Activated CD4-positive, alpha-beta T cell treated with anti-CD3 and anti-CD28 coated beads, Interleukin-2, amount 10 ng/mL, durations not matched to agents 7 days and 5 days (primary cell): ENCODE measurements at regions not wholly inside any gene's neighbourhood (a gene's known extent, or its start where the extent isn't known, plus 50 kb on each side); places are given as distances from the start of the nearest gene placed in this dataset.

Source experiments
- CTCF ChIA-PET: fragments of 350-600 bp; sonication (Branson Sonifier 250); formaldehyde crosslinking; loops from one replicate; lab custom pipeline; 2021; ENCODE audit warnings: antibody characterized with exemption; lab: Charles Lee
- POLR2A ChIA-PET: fragments of 350-600 bp; sonication (Branson Sonifier 250); formaldehyde crosslinking; loops from one replicate; lab custom pipeline; 2021; ENCODE audit warnings: antibody characterized with exemption; lab: Charles Lee
- DNase-seq: peaks from one replicate; pipeline ENCODE4 v3.0.0-alpha.2; 2020
- H3K27ac Mint-ChIP-seq: one replicate; pipeline ENCODE4 v1.8.0; 2021; ENCODE audit warnings: mild to moderate bottlenecking, moderate library complexity, mixed read lengths
- H3K27me3 Mint-ChIP-seq: one replicate; pipeline ENCODE4 v1.8.0; 2021; ENCODE audit warnings: mixed read lengths
- H3K36me3 Mint-ChIP-seq: one replicate; pipeline ENCODE4 v1.8.0; 2021; ENCODE audit warnings: low read depth, mixed read lengths
- H3K4me1 Mint-ChIP-seq: one replicate; pipeline ENCODE4 v1.8.0; 2021; ENCODE audit warnings: mixed read lengths
- H3K4me3 Mint-ChIP-seq: one replicate; pipeline ENCODE4 v1.8.0; 2021; ENCODE audit warnings: mild to moderate bottlenecking, moderate library complexity, mixed read lengths
- H3K9me3 Mint-ChIP-seq: one replicate; pipeline ENCODE4 v1.8.0; 2021; ENCODE audit warnings: mixed read lengths

DNA sequence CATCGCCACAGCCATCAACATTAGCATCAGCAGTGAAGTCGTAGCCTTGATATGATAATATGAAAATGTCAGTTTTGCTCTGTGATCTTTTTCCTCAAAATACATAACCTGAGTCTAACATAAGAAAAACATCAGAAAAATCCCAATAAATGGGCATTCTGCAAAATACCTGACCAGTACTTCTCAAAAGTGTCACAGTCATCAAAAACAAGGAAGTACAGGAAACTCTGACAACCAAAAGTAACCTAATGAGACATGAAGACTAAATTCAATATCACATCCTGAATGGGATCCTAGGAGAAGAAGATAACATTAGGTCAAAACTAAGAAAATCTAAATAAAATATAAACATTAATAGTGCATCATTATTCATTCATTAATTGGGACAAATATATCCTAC, 1731.0 kb downstream of the SUCLG1 start:
- Mint-ChIP-seq H3K27me3 (no peaks in the 10 kb centered on the region), H3K4me1 (no peaks in the 10 kb centered on the region), H3K9me3 (no peaks in the 10 kb centered on the region)

DNA sequence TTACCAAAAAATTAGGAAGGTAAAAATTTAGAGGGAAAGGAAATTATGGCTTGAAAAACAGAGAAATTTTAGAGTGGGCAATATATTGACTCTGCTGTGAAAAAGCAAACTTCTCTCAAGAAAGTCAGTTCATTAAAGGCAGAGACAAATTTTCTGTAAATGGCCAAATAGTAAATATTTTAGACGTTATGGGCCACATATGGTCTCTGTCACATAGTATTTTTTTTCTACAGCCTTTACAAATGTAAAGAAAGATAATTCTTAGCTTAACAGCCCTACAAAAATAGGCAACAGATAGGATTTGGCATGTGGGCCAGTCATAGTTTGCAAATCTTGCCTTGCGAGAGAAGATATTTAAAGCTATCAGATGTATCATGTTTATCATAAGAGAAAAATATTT, 1750.4 kb downstream of the SUCLG1 start:
- DNase-seq: no peak
- CTCF ChIA-PET: interaction anchor here (0.7 kb wide), 1 partner anchor 122 kb away, joined by 4 read pairs; no protein-coding TSS in a partner anchor
- POLR2A ChIA-PET: no interaction called here
- no peaks in the 10 kb centered on the region for H3K9me3 Mint-ChIP-seq
- no peaks in the 10 kb centered on the region for H3K4me1 Mint-ChIP-seq
- H3K27me3 Mint-ChIP-seq: no peaks in the 10 kb centered on the region
- H3K4me3 Mint-ChIP-seq: no peak overlapping the region
- no peak overlapping the region for H3K27ac Mint-ChIP-seq
- H3K36me3 Mint-ChIP-seq: no peaks in the 10 kb centered on the region

More for the DNA sequence above, 1731.0 kb downstream of the SUCLG1 start:
- CTCF ChIA-PET: no interaction called here
- DNase-seq: no peak
- Mint-ChIP-seq H3K27ac (no peak overlapping the region), H3K36me3 (no peaks in the 10 kb centered on the region), H3K4me3 (no peak overlapping the region)
- POLR2A ChIA-PET: no interaction called here

GRCh38 chr2:82697231-82697630, 1761.8 kb downstream of the SUCLG1 start:
- H3K36me3 Mint-ChIP-seq: no peaks in the 10 kb centered on the region
- H3K4me3 Mint-ChIP-seq: no peak overlapping the region
- H3K9me3 Mint-ChIP-seq: peaks cover 4% of the 10 kb centered on the region
- ChIA-PET POLR2A (no interaction called here), CTCF (no interaction called here)
- H3K27me3 Mint-ChIP-seq: no peaks in the 10 kb centered on the region
- DNase-seq: no peak
- no peak overlapping the region for H3K27ac Mint-ChIP-seq
- no peaks in the 10 kb centered on the region for H3K4me1 Mint-ChIP-seq

GRCh38 chr2:82694431-82694830, 1764.6 kb downstream of the SUCLG1 start:
- CTCF ChIA-PET: no interaction called here
- Mint-ChIP-seq H3K9me3 (peaks cover 3% of the 10 kb centered on the region), H3K27me3 (no peaks in the 10 kb centered on the region), H3K4me1 (no peaks in the 10 kb centered on the region), H3K27ac (no peak overlapping the region), H3K36me3 (no peaks in the 10 kb centered on the region), H3K4me3 (no peak overlapping the region)
- no peak for DNase-seq
- POLR2A ChIA-PET: no interaction called here

- no peak for DNase-seq
- no peaks in the 10 kb centered on the region for H3K4me1 Mint-ChIP-seq
- POLR2A ChIA-PET: no interaction called here
- no peaks in the 10 kb centered on the region for H3K27me3 Mint-ChIP-seq
- no peaks in the 10 kb centered on the region for H3K36me3 Mint-ChIP-seq
- no peak overlapping the region for H3K27ac Mint-ChIP-seq
- CTCF ChIA-PET: no interaction called here
- H3K4me3 Mint-ChIP-seq: no peak overlapping the region
- H3K9me3 Mint-ChIP-seq: peaks cover 3% of the 10 kb centered on the region
Observed at GRCh38 chr2:82690757-82691411, 1768.2 kb downstream of the SUCLG1 start.

GRCh38 chr2:82675186-82675585, 1783.9 kb downstream of the SUCLG1 start:
- DNase-seq: no peak
- Mint-ChIP-seq H3K4me1 (no peaks in the 10 kb centered on the region), H3K36me3 (no peaks in the 10 kb centered on the region), H3K4me3 (no peak overlapping the region), H3K9me3 (no peaks in the 10 kb centered on the region), H3K27me3 (no peaks in the 10 kb centered on the region), H3K27ac (no peak overlapping the region)
- POLR2A ChIA-PET: no interaction called here
- CTCF ChIA-PET: no interaction called here

DNA sequence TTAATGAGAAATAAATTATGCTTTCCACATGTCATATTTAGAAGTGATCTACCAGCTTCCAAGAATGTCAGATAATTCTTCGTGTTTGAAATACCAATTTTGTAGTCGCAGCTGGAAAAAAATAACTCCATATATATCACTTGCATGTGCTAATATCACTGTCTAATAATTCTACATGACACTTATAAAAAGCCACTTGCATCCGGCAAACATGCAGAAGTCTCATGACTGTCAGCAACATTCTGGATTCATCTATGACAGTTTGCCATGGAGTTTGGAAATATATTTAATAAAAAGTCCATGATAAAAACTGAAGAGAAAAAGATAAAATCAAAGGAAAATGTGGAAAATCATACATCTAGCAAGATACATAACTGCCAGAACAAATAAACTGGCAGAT, 1784.4 kb downstream of the SUCLG1 start:
- DNase-seq: no peak
- CTCF ChIA-PET: no interaction called here
- H3K27me3 Mint-ChIP-seq: no peaks in the 10 kb centered on the region
- no peak overlapping the region for H3K27ac Mint-ChIP-seq
- no peak overlapping the region for H3K4me3 Mint-ChIP-seq
- no peaks in the 10 kb centered on the region for H3K4me1 Mint-ChIP-seq
- POLR2A ChIA-PET: no interaction called here
- H3K36me3 Mint-ChIP-seq: no peaks in the 10 kb centered on the region
- H3K9me3 Mint-ChIP-seq: no peaks in the 10 kb centered on the region

GRCh38 chr2:82667491-82667890, 1791.6 kb downstream of the SUCLG1 start:
- Mint-ChIP-seq H3K27ac (no peak overlapping the region), H3K4me1 (no peaks in the 10 kb centered on the region), H3K4me3 (no peak overlapping the region), H3K36me3 (no peaks in the 10 kb centered on the region), H3K27me3 (no peaks in the 10 kb centered on the region), H3K9me3 (peaks cover 3% of the 10 kb centered on the region)
- POLR2A ChIA-PET: no interaction called here
- DNase-seq: no peak
- CTCF ChIA-PET: no interaction called here

- Mint-ChIP-seq H3K27me3 (no peaks in the 10 kb centered on the region), H3K4me3 (no peak overlapping the region), H3K36me3 (no peaks in the 10 kb centered on the region), H3K4me1 (no peaks in the 10 kb centered on the region), H3K27ac (no peak overlapping the region), H3K9me3 (peaks cover 3% of the 10 kb centered on the region)
- no peak for DNase-seq
- POLR2A ChIA-PET: no interaction called here
- CTCF ChIA-PET: no interaction called here
Observed at GRCh38 chr2:82665691-82666090, 1793.4 kb downstream of the SUCLG1 start.

DNA sequence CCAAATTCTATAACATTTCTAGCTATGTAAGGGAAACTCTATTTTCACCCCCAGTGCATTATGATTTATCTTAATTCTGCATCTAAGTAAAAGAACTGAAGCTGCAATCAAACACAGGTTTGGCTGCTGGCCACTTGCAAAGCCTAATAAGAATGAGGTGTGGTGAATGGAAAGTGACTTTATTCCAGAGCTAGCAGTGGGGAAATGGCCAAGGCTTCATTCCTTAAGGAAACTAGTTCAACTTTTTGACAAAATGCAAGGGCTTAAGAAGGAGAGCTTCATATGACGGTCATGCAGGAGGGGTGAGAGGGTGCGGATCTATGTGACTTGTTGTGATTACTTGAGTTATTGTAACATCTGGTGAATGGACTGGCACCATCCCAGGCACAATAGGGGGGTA, 1802.0 kb downstream of the SUCLG1 start:
- no peak for DNase-seq
- CTCF ChIA-PET: no interaction called here
- Mint-ChIP-seq H3K27ac (no peak overlapping the region), H3K4me1 (no peaks in the 10 kb centered on the region), H3K4me3 (no peak overlapping the region), H3K9me3 (peaks cover 3% of the 10 kb centered on the region), H3K36me3 (no peaks in the 10 kb centered on the region), H3K27me3 (no peaks in the 10 kb centered on the region)
- POLR2A ChIA-PET: no interaction called here

DNA sequence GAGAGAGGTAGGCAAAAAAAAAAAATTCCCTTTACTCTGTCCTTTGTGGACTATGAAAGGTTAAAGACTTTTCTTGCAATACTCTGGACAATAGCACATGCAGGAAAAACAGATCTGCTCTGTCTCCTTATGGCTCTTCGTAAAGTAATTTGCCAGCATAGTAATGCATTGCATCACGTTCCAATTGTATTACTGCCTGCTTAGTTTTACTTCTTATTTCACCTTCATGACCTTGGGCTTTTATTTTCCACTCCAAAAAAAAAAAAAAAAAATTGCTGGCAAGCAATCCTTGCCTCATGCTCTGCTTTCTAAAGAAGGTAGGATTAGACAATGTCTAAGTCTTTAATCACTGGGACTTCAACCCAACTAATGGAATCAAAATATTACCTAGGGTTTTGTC, 1802.7 kb downstream of the SUCLG1 start:
- Mint-ChIP-seq H3K27me3 (no peaks in the 10 kb centered on the region), H3K27ac (no peak overlapping the region), H3K36me3 (no peaks in the 10 kb centered on the region), H3K4me3 (no peak overlapping the region), H3K4me1 (no peaks in the 10 kb centered on the region), H3K9me3 (peaks cover 3% of the 10 kb centered on the region)
- DNase-seq: no peak
- POLR2A ChIA-PET: no interaction called here
- CTCF ChIA-PET: no interaction called here

GRCh38 chr2:82652117-82652516, 1807.0 kb downstream of the SUCLG1 start:
- no peak overlapping the region for H3K27ac Mint-ChIP-seq
- ChIA-PET POLR2A (no interaction called here), CTCF (no interaction called here)
- H3K4me3 Mint-ChIP-seq: no peak overlapping the region
- no peak for DNase-seq
- H3K27me3 Mint-ChIP-seq: no peaks in the 10 kb centered on the region
- H3K4me1 Mint-ChIP-seq: no peaks in the 10 kb centered on the region
- no peaks in the 10 kb centered on the region for H3K36me3 Mint-ChIP-seq
- peaks cover 7% of the 10 kb centered on the region for H3K9me3 Mint-ChIP-seq

- H3K4me3 Mint-ChIP-seq: no peak overlapping the region
- no peaks in the 10 kb centered on the region for H3K27me3 Mint-ChIP-seq
- H3K27ac Mint-ChIP-seq: no peak overlapping the region
- no peaks in the 10 kb centered on the region for H3K4me1 Mint-ChIP-seq
- no peak for DNase-seq
- ChIA-PET CTCF (no interaction called here), POLR2A (no interaction called here)
- H3K36me3 Mint-ChIP-seq: no peaks in the 10 kb centered on the region
- H3K9me3 Mint-ChIP-seq: peaks cover 11% of the 10 kb centered on the region
Observed at GRCh38 chr2:82650038-82650437, 1809.0 kb downstream of the SUCLG1 start.

GRCh38 chr2:82641598-82642180, 1817.4 kb downstream of the SUCLG1 start:
- Mint-ChIP-seq H3K9me3 (peaks cover 20% of the 10 kb centered on the region), H3K4me1 (no peaks in the 10 kb centered on the region), H3K36me3 (no peaks in the 10 kb centered on the region), H3K4me3 (no peak overlapping the region), H3K27ac (no peak overlapping the region), H3K27me3 (no peaks in the 10 kb centered on the region)
- POLR2A ChIA-PET: no interaction called here
- CTCF ChIA-PET: no interaction called here
- no peak for DNase-seq
